Muscle of leg (tissue), 3 donors: ENCODE measurements at regions not wholly inside any gene's neighbourhood (a gene's known extent, or its start where the extent isn't known, plus 50 kb on each side); places are given as distances from the start of the nearest gene placed in this dataset.
"Not testable (repeated sequence)": the region's sequence is repeated elsewhere in the genome, so short reads cannot be mapped to it uniquely, and the experiment has no call there.

ENCODE experiments used
- DNase-seq: peaks from one replicate; pipeline ENCODE4 v3.0.0; 2013
- H3K27ac ChIP-seq: one replicate; pipeline ENCODE4 v1.5.1; 2013; ENCODE audit warnings: mild to moderate bottlenecking, low read length, control low read depth
- H3K27me3 ChIP-seq: one replicate; pipeline ENCODE4 v1.6.1; 2013; ENCODE audit warnings: low read length; ENCODE audit not compliant: control insufficient read depth, insufficient read depth
- H3K36me3 ChIP-seq: one replicate; pipeline ENCODE4 v1.6.1; 2013; ENCODE audit warnings: low read length; ENCODE audit not compliant: control insufficient read depth, insufficient read depth
- H3K4me1 ChIP-seq: one replicate; pipeline ENCODE4 v1.6.1; 2013; ENCODE audit warnings: low read length; ENCODE audit not compliant: control insufficient read depth, insufficient read depth
- H3K4me3 ChIP-seq: one replicate; pipeline ENCODE4 v1.5.1; 2013; ENCODE audit warnings: low read length, control low read depth
- H3K9me3 ChIP-seq: replicated peaks from 2 replicates; pipeline ENCODE4 v1.6.1; 2013; ENCODE audit warnings: low read depth, low read length; ENCODE audit not compliant: control insufficient read depth
- WGBS: methylation state at CpG from one replicate; pipeline ENCODE4 v1.1.5; 2013; ENCODE audit warnings: missing lambda C conversion rate; ENCODE audit not compliant: insufficient coverage; 5-methylcytosine and 5-hydroxymethylcytosine counted together

DNA sequence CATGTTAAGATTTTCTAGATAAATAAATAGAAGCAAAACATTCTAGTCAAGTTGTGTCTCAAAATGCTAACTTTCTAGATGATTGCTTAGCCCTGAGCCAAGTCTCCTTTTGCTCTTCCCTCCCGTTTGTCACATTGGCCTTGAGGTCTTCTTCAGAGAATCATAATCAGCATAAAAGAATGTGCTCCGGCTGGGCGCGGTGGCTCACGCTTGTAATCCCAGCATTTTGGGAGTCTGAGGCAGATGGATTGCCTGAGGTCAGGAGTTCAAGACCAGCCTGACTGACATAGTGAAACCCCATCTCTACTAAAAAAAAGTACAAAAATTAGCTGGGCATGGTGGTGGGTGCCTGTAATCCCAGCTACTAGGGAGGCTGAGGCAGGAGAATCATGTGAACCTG, 182.3 kb downstream of the NRIP1 start:
- not testable (repeated sequence) for H3K36me3 ChIP-seq, H3K27me3 ChIP-seq, H3K4me1 ChIP-seq, H3K4me3 ChIP-seq, H3K9me3 ChIP-seq, H3K27ac ChIP-seq, DNase-seq
- WGBS, result no CpG with 5 or more reads among the region's 5 CpGs

DNA sequence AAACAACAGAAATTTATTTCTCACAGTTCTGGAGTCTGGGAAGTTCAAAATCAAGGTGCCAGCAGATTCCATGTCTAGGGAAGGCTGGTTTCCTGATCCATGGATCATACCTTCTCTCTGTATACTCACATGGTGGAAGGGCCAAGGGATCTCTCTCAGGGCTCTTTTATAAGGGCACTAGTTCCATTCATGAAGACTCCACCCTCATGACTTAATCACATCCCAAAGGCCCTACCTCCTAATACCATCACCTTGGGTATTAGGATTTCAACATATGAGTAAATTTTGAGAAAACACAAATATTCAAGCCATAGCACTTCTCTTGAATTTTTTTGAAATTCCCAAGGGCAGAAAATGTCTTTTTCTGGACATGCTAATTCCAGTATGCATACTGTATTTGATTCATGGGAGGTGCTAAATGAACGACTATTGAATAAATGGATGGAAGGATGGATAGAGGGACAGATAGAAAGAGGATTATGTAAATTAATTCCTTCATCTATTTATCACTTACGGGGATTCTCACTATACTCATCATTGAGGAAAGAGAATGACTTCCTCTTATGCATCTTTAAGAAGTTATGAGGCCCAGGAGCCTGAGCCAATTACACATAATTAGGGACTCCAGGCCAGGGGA, 182.8 kb downstream of the NRIP1 start:
- peaks cover 4% of the 10 kb centered on the region for H3K4me1 ChIP-seq
- no CpG with 5 or more reads among the region's 2 CpGs for WGBS
- no peaks in the 10 kb centered on the region for H3K27me3 ChIP-seq
- H3K9me3 ChIP-seq, result no peaks in the 10 kb centered on the region
- no peak overlapping the region for H3K4me3 ChIP-seq
- H3K36me3 ChIP-seq, result no peaks in the 10 kb centered on the region
- no peak for DNase-seq
- H3K27ac ChIP-seq, result no peak overlapping the region

DNA sequence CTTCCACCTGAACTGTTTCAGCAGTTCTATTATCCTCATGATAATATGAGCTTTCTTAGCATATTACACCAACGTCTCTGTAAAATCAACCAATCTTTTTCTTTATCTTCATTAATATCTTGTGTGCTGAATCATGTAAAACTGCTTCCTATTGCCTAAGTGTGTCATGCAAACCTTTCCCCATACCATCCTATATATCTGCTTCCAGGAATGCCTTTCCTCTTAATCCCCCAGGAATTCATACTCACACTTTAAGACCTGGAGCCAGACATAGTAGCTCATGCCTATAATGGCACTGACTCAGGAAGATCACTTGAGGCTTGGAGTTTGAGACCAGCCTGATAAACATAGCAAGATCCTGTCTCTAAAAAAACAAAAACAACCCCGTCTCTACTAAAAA, 183.9 kb downstream of the NRIP1 start:
- Histone ChIP-seq H3K36me3 (no peaks in the 10 kb centered on the region), H3K27ac (no peak overlapping the region), H3K27me3 (no peaks in the 10 kb centered on the region), H3K4me1 (peaks cover 11% of the 10 kb centered on the region), H3K4me3 (no peak overlapping the region), H3K9me3 (no peaks in the 10 kb centered on the region)
- DNase-seq, result no peak
- no CpG with 5 or more reads among the region's 2 CpGs for WGBS

DNA sequence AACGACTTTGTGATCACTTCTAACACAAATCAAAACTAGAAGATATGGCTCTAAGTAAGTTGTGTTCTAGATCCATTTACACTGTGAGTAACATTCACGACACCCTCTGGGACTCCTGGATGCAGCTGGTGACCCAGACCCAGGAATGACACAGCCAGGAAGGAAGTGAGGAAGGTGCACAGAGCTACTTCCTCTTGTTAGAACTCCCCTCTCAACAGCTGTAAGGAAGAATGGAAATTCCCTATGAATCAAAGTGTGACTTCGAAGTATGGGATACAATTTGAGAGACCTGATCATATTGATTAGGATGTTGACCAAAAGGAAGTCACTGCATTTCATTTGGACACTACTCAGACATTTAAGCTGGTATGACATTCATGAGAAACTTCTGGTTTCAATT, 185.3 kb downstream of the NRIP1 start:
- Histone ChIP-seq H3K27ac (peak overlapping the region; percentile 7), H3K9me3 (no peaks in the 10 kb centered on the region), H3K36me3 (no peaks in the 10 kb centered on the region), H3K4me1 (peaks cover 12% of the 10 kb centered on the region), H3K27me3 (no peaks in the 10 kb centered on the region), H3K4me3 (no peak overlapping the region)
- DNase-seq, result peak; percentile 52
- WGBS, result no CpG with 5 or more reads among the region's 3 CpGs

DNA sequence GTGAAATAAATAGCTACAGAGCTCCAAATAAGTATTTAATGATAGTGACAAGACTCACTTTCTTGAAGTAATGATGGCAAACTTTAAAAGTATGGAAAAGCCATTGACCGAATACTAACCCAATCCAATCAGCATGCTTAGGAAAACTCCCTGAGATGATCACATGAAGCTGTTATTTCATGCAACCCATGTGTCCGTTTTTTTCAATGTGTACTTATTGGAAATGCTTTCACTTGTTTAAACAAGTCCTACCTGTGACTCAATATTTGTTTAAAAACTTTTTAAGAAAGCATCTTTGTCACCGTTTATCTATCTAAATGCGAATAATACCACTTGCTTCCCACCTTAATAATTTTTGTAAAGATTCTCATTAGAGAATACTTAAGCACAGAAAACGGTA, 185.8 kb downstream of the NRIP1 start:
- no peak for DNase-seq
- no peak overlapping the region for H3K4me3 ChIP-seq
- no peaks in the 10 kb centered on the region for H3K36me3 ChIP-seq
- peaks cover 12% of the 10 kb centered on the region for H3K4me1 ChIP-seq
- no peaks in the 10 kb centered on the region for H3K9me3 ChIP-seq
- WGBS, result 83% methylated on average over 2 of the region's 5 CpGs
- H3K27ac ChIP-seq, result no peak overlapping the region
- no peaks in the 10 kb centered on the region for H3K27me3 ChIP-seq

DNA sequence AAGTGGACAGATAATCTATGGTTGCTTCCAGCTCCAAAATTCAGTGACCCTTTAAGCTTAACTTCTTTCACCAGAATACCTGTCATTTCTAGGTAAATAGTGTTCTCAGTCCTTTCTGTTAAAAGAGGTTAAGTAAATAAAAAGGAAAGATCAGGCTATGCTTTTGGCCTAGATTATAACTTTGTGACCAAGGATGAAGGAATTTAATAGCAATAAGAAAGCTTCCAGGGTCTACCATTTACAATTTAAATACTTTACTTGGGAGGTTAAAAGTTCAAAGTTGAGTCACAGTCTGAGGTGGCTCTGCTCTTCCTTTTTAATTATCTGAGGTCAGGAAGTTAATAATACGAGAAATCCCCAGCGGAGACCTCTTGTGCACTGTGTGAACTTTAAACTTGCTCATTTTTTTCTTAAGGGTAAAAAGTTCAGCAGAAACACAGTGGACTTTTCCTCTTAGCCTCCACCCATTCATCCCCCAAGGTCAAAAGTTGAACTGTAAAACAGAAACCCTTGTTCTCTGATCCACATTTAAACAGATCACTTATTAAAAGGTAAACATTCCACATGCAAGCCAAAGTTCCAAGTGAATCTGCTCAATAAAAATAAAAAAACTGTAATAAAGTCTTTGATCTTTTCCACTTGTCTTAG, 187.1 kb downstream of the NRIP1 start:
- no CpG with 5 or more reads among the region's 2 CpGs for WGBS
- Histone ChIP-seq H3K4me1 (peaks cover 12% of the 10 kb centered on the region), H3K27me3 (no peaks in the 10 kb centered on the region), H3K27ac (no peak overlapping the region), H3K36me3 (no peaks in the 10 kb centered on the region), H3K4me3 (no peak overlapping the region), H3K9me3 (no peaks in the 10 kb centered on the region)
- peak; percentile 55 for DNase-seq

DNA sequence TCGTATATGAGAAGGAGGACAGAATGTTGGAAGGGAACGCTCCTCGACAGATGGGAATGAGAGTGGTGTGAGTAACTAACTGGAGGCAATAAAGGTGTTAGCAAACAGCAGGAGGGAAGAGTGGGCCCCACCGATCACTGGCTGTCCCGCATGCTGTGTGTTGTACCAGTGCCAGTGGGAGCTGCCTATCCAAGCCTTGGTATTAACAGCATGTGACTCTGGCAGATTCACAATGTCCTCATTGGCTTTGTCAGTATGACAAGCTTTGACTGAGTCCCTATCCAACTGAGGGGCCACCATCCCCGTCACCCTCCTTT, 188.3 kb downstream of the NRIP1 start:
- 55% methylated on average over 5 of the region's 6 CpGs for WGBS
- H3K27me3 ChIP-seq, result no peaks in the 10 kb centered on the region
- no peaks in the 10 kb centered on the region for H3K36me3 ChIP-seq
- no peaks in the 10 kb centered on the region for H3K9me3 ChIP-seq
- no peak for DNase-seq
- H3K27ac ChIP-seq, result peak overlapping the region; percentile 51
- peaks cover 12% of the 10 kb centered on the region for H3K4me1 ChIP-seq
- H3K4me3 ChIP-seq, result no peak overlapping the region

DNA sequence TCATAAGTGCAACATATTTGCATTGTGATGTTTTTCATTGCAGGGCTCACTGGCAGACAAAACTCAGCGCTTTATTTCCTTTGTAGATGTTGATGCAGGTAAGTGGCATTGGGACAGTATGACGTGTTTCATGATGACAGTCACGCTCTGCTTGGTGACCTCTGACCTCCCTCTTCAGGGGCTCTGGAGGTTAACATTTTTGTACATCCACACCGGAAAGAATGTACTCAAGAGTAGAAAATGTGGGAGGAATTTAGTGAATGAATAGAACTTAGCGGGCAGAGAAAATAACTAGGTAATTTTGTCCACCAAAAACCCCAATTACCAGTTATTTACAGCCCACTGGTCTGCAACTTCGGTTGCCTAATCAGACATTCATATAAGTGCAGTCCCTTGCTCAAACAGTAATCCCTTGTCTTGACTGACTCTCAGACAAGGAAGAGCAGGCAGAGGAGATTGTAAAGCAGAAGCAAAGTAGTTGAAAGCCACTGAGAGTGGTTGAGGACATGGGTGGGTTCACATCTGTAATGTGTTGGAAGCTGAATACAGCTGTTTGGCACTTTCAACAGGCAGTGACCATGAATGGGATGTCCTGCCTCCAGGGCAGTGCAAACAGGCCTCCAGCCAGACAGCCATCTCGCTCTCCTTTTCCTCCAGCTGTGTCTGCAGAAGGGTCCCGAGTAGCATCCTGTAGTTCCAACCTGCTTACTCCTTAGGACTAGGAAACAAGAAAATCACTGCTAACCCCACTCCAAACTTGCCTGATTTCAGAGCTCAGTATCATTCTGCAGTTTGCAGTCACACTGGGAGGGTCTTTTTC, 188.9 kb downstream of the NRIP1 start:
- peaks cover 10% of the 10 kb centered on the region for H3K4me1 ChIP-seq
- 39% methylated on average over 2 of the region's 8 CpGs for WGBS
- H3K4me3 ChIP-seq, result no peak overlapping the region
- peak; percentile 65 for DNase-seq
- H3K27me3 ChIP-seq, result no peaks in the 10 kb centered on the region
- no peaks in the 10 kb centered on the region for H3K9me3 ChIP-seq
- peak overlapping the region; percentile 51 for H3K27ac ChIP-seq
- H3K36me3 ChIP-seq, result no peaks in the 10 kb centered on the region

DNA sequence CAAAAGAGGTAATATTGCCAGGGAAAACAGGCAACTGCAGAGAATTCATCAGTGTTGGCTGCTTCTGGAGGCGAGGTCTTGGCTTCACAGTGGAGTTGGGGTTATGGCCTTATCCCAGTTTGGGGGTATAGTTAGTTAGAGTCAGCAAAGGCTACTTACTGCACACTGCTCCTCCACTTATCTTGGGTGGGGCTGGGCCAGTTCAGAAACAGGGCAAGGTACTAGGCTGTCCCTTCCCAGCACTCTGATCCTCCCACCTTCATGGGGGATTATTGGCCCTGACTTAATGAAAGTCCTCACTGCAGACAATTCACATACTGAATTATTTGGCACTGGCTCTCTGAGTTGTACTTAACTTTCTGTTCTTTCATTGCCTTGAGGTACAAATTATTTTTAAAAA, 189.6 kb downstream of the NRIP1 start:
- Histone ChIP-seq H3K27ac (no peak overlapping the region), H3K36me3 (no peaks in the 10 kb centered on the region), H3K4me3 (no peak overlapping the region), H3K4me1 (peaks cover 10% of the 10 kb centered on the region), H3K27me3 (no peaks in the 10 kb centered on the region), H3K9me3 (no peaks in the 10 kb centered on the region)
- no peak for DNase-seq
- WGBS, result 100% methylated on average over 1 of the region's 1 CpG

DNA sequence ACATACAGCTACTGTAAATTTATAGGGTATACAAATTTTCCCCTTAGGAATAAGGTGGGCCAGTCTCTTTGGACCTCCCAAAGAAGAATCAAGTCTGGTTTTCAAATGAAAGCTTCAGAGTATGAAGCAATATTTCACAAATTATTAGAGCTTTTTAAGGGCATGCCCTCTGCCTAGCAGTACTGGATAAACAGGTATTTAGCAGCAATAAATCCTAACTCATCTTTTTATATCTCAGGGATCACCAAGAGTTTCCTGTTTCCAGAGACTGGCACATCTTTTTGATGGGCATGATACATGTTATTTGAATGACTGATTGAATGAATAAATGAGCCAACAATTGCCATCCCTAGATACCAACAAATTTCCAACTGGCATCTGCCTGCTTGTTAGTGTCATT, 190.4 kb downstream of the NRIP1 start:
- Histone ChIP-seq H3K4me3 (no peak overlapping the region), H3K36me3 (no peaks in the 10 kb centered on the region), H3K4me1 (peaks cover 10% of the 10 kb centered on the region), H3K27ac (no peak overlapping the region), H3K27me3 (no peaks in the 10 kb centered on the region), H3K9me3 (no peaks in the 10 kb centered on the region)
- DNase-seq, result no peak
